ENCODE measurements at regions not wholly inside any gene's neighbourhood (a gene's known extent, or its start where the extent isn't known, plus 50 kb on each side); places are given as distances from the start of the nearest gene placed in this dataset.

GRCh38 chr7:18140943-18141342, 113.3 kb upstream of the PRPS1L1 start:
- TF ChIP-seq CTCF (IDR thresholded peaks at IDR 0.05) = no peak
- no peak for TF ChIP-seq SMC3 (IDR thresholded peaks at IDR 0.05)
- TF ChIP-seq REST (IDR thresholded peaks at IDR 0.05) = no peak
- no peak for TF ChIP-seq CBX2 (IDR thresholded peaks at IDR 0.05; ENCODE audit: borderline replicate concordance, low read depth)
- no peak for TF ChIP-seq EP300 (IDR thresholded peaks at IDR 0.05)
